Fibroblast of lung (primary cell): ENCODE measurements at regions not wholly inside any gene's neighbourhood (a gene's known extent, or its start where the extent isn't known, plus 50 kb on each side); places are given as distances from the start of the nearest gene placed in this dataset.

ENCODE experiments used
- EZH2 ChIP-seq: IDR thresholded peaks from 2 replicates; pipeline ENCODE4 v1.5.1; 2012; ENCODE audit warnings: low read length, control low read depth, mild to moderate bottlenecking; ENCODE audit errors: missing control alignments
- TF ChIP-seq, protein P1 (sequence below), 2 donors: IDR thresholded peaks in 1 of 2; conservative IDR thresholded peaks in 1 of 2; 1 replicate in 1 of 2; 2 replicates in 1 of 2; pipeline ENCODE4 v1.5.1; 2011 to 2012; ENCODE audit warnings: low read length in 2 of 2, control low read depth in 1 of 2, inconsistent platforms in 1 of 2, low read depth in 1 of 2, mild to moderate bottlenecking in 1 of 2

DNA sequence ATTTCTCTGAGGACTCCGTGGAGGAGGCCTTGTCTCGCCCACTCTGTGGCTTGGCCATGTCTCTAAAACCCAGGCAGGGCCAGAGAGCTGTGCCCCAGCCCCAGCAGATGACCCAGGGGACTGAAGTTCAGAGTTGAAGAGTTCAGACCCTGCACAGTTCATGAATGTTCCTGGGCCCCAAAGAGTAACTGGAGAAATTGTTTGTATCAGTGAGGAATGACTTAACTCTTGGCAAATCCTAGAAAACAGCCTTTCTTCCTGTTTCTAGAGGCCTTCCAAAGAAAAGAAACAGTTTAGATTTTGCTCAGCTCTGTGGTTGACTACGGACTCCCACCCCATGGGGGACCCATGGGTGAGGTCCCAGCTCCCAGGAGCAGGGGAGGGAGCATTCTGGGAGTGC is 62.1 kb upstream of the EYA2 start:
- TF ChIP-seq, protein P1, sequence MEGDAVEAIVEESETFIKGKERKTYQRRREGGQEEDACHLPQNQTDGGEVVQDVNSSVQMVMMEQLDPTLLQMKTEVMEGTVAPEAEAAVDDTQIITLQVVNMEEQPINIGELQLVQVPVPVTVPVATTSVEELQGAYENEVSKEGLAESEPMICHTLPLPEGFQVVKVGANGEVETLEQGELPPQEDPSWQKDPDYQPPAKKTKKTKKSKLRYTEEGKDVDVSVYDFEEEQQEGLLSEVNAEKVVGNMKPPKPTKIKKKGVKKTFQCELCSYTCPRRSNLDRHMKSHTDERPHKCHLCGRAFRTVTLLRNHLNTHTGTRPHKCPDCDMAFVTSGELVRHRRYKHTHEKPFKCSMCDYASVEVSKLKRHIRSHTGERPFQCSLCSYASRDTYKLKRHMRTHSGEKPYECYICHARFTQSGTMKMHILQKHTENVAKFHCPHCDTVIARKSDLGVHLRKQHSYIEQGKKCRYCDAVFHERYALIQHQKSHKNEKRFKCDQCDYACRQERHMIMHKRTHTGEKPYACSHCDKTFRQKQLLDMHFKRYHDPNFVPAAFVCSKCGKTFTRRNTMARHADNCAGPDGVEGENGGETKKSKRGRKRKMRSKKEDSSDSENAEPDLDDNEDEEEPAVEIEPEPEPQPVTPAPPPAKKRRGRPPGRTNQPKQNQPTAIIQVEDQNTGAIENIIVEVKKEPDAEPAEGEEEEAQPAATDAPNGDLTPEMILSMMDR (conservative IDR thresholded peaks at IDR 0.05 in 1 of 2, IDR thresholded peaks at IDR 0.05 in 1 of 2; ENCODE audit: low read depth in 1 of 2, low read length in 2 of 2): no peak
- no peak for TF ChIP-seq EZH2
